NB4 (cell line): ENCODE measurements at regions not wholly inside any gene's neighbourhood (a gene's known extent, or its start where the extent isn't known, plus 50 kb on each side); places are given as distances from the start of the nearest gene placed in this dataset.

Experiments used
- DNase-seq: peaks from one replicate; pipeline ENCODE4 v3.0.0; 2010; ENCODE audit warnings: low read depth
- H3K4me3 ChIP-seq: one replicate; pipeline ENCODE4 v1.5.1; 2011; ENCODE audit warnings: mild to moderate bottlenecking, low read depth, low read length, moderate library complexity
- MYC ChIP-seq: IDR thresholded peaks from 2 replicates; pipeline ENCODE4 v1.6.1; 2011; ENCODE audit warnings: low read depth, low read length
- POLR2A ChIP-seq: IDR thresholded peaks from 2 replicates; pipeline ENCODE4 v1.6.1; 2011; ENCODE audit warnings: mild to moderate bottlenecking; ENCODE audit not compliant: insufficient read length; ENCODE audit errors: extremely low read depth
- TF ChIP-seq, protein P1 (sequence below): IDR thresholded peaks from one replicate; pipeline ENCODE4 v1.5.1; 2012; ENCODE audit warnings: low read depth, low read length
- TF ChIP-seq, protein P2 (sequence below): IDR thresholded peaks from 2 replicates; pipeline ENCODE4 v1.6.1; 2011; ENCODE audit warnings: low read depth, low read length

DNA sequence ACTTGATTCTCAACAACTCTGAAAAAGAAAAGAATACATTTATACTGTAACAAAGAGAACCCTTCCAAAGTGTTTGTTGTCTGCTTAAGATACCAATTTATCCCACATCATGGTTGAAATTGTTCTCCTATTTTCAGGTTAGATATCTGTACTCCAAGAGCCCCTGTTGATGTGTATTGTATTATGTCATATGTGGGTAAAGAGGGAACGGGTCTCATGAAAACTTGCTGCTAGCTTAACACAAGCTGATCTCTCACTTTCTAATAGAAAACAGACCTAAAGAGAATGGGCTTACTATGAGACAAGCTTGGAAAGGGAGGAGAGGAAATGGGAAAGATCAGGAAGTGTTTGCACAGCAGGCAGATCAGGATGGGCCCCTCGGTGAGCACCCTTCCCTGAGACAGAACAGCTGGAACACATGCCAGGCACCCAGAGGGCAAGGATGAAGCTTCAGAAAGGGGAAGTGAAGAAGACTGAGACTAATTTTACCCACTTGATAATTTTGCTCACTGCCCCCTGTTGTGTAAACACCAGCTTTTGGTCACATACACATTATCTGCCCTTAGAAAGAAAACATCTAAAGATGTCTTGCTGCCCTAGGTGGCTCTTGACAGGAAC is 747.9 kb upstream of the CCDC54 start:
- H3K4me3 ChIP-seq = no peak overlapping the region
- DNase-seq = no peak
- TF ChIP-seq MYC (no peak), POLR2A (no peak)
- TF ChIP-seq, protein P1, sequence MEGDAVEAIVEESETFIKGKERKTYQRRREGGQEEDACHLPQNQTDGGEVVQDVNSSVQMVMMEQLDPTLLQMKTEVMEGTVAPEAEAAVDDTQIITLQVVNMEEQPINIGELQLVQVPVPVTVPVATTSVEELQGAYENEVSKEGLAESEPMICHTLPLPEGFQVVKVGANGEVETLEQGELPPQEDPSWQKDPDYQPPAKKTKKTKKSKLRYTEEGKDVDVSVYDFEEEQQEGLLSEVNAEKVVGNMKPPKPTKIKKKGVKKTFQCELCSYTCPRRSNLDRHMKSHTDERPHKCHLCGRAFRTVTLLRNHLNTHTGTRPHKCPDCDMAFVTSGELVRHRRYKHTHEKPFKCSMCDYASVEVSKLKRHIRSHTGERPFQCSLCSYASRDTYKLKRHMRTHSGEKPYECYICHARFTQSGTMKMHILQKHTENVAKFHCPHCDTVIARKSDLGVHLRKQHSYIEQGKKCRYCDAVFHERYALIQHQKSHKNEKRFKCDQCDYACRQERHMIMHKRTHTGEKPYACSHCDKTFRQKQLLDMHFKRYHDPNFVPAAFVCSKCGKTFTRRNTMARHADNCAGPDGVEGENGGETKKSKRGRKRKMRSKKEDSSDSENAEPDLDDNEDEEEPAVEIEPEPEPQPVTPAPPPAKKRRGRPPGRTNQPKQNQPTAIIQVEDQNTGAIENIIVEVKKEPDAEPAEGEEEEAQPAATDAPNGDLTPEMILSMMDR = no peak
- TF ChIP-seq, protein P2, sequence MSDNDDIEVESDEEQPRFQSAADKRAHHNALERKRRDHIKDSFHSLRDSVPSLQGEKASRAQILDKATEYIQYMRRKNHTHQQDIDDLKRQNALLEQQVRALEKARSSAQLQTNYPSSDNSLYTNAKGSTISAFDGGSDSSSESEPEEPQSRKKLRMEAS = no peak

DNA sequence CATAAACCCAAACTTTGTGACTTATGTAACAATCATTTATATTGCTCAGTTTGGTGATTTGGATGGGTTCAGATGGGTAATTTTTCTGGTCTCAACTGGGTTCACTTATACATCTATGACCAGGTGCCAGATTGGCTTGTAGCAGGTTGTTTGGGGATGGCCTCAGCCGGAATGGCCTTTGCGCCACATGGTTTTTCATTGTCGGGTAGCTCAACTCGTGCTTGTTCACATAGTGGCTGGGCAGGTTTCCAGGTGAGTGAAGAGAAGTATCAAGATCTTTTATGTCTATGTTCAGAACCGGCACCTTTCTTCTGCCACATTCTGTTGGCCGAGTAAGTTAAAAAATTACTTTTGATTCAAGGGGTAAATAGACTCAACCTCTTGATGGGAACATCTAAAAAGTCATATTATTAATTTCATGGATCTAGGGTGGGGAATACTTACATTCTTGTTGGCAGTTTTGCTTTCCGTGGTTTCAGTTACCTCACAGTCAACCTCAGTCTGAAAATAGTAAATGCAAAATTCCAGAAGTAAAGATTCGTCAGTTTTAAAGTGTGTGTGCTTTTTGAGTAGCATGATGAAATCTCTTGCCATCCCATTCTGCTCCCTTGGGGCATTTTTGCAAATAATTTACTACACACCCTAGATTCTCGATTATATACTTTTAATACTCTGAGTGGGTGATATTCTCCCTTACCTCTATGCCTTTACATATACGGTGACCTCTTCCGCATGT is 745.7 kb upstream of the CCDC54 start:
- H3K4me3 ChIP-seq = no peak overlapping the region
- no peak for DNase-seq
- TF ChIP-seq, protein P1 = no peak
- TF ChIP-seq POLR2A (no peak), MYC (no peak)
- TF ChIP-seq, protein P2 = no peak

DNA sequence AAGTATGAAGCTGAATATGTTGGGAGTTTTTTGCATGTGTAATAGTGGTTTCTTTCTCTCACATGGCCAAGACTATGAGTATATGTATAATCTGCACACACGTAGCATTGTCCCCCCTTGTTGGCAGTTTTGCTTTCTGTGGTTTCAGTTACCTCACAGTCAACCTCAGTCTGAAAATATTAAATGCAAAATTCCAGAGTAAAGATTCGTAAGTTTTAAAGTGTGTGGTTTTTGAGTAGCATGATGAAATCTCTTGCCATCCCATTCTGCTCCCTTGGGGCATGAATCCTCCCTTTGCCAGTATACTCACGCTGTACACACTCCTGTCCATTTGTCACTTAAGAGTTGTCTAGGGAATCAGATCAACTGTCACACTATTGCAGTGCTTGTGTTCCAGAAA is 742.0 kb upstream of the CCDC54 start:
- no peak for TF ChIP-seq MYC
- TF ChIP-seq POLR2A = no peak
- TF ChIP-seq, protein P1 = no peak
- TF ChIP-seq, protein P2 = no peak
- H3K4me3 ChIP-seq = no peak overlapping the region
- peak; percentile 55 for DNase-seq

DNA sequence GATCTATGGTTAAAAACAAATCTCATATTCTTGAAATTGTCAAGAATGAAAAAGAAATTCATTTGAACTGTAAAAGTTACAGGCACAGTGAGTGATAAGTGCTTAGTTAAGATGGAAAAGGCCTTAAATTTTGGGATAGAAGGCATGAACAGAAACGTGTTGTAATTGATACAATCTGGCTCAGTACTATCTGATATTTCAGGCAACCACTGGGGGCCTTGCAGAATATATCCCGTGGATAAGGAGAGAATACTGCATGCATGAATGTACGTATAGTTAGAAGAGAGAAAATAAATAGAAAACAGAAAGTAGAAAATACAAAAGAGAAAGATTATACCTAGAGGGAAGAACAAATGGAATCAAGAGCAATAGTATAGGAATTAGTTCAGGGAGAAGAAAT is 741.4 kb upstream of the CCDC54 start:
- no peak for DNase-seq
- TF ChIP-seq, protein P1 = no peak
- no peak for TF ChIP-seq MYC
- no peak for TF ChIP-seq POLR2A
- TF ChIP-seq, protein P2 = no peak
- no peak overlapping the region for H3K4me3 ChIP-seq

DNA sequence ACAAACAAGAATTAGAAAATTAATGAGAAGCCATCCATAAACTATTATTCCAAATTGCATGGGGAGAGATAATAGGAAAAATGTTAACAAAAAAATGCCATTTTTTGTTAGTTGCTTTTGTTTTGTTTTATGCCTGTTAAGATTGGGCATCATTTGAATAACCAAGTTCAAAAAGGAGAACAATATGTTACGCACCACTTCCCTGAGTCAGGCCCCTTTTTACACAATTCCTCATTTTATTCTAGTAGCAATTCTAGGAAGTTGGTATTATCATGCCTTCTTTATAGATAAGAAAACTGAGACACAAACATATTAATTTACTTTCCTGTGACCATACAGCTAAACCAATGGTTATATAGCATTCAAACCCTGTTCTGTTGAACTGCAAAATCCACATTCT is 736.9 kb upstream of the CCDC54 start:
- DNase-seq = no peak
- H3K4me3 ChIP-seq = no peak overlapping the region
- TF ChIP-seq, protein P2 = no peak
- TF ChIP-seq MYC (no peak), POLR2A (no peak)
- TF ChIP-seq, protein P1 = no peak

DNA sequence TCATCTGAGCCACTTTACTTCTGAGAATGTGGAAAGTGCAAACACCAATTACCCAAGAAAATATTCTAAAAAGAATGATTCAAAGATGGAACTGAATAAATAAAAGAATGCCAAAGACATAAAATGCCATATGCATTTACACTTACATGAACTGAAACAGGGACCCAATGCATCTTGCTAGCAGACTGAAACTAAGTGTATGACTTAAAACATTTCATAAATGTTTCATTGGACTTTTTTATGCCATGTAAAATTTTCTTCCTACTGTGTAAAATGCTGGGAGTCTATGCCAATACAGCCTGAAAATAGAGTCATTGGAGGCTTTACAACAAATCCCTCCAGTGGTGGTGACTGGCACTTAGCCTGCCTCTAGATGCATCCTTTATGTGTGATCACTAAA is 735.1 kb upstream of the CCDC54 start:
- TF ChIP-seq, protein P1 = no peak
- TF ChIP-seq POLR2A (no peak), MYC (no peak)
- TF ChIP-seq, protein P2 = no peak
- no peak overlapping the region for H3K4me3 ChIP-seq
- DNase-seq = no peak
